ENCODE measurements at regions not wholly inside any gene's neighbourhood (a gene's known extent, or its start where the extent isn't known, plus 50 kb on each side); places are given as distances from the start of the nearest gene placed in this dataset.
"Not testable (repeated sequence)": the region's sequence is repeated elsewhere in the genome, so short reads cannot be mapped to it uniquely, and the experiment has no call there.

DNA sequence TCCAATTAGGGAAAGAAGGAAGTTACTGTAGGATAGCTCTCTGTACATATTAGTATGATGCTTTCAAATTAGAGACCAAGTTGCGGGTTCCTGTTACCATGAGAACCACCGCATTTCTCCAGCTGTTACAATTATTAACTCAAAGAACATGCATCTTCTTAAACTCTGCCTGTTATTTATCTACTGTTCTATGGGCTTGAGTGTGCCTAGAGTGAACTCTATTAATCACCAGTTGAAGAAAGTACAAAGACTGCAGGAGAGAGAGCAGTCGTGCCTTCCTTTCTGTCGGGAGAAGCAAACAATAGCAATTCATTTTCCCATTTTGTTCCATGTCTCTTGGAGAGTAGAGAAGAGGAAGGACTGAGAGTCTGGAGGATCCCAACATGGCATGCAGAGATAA, 1071.2 kb downstream of the TYW1 start:
- TF ChIP-seq POLR2AphosphoS5 (IDR thresholded peaks at IDR 0.05) = no peak
- no peak for TF ChIP-seq EP300 (IDR thresholded peaks at IDR 0.05)
- Histone ChIP-seq H3K4me3 (no peak overlapping the region), H3K27ac (no peak overlapping the region), H3K9me3 (no peaks in the 10 kb centered on the region), H3K27me3 (no peaks in the 10 kb centered on the region), H3K4me1 (no peaks in the 10 kb centered on the region), H3K36me3 (no peaks in the 10 kb centered on the region)
- WGBS, 5 donors = 42 to 48% (median 44%) methylated on average over 4 of the region's 4 CpGs
- intact Hi-C loops (cut with DNase I; ENCODE audit: low total_unique reads) = no loop called here
- no peak for DNase-seq

GRCh38 chr7:68070992-68071391, 1074.4 kb downstream of the TYW1 start:
- H3K4me1 ChIP-seq = no peaks in the 10 kb centered on the region
- TF ChIP-seq POLR2A (IDR thresholded peaks at IDR 0.05) (no peak), POLR2AphosphoS5 (IDR thresholded peaks at IDR 0.05) (no peak), EP300 (IDR thresholded peaks at IDR 0.05) (no peak)
- TF ChIP-seq, protein P1, sequence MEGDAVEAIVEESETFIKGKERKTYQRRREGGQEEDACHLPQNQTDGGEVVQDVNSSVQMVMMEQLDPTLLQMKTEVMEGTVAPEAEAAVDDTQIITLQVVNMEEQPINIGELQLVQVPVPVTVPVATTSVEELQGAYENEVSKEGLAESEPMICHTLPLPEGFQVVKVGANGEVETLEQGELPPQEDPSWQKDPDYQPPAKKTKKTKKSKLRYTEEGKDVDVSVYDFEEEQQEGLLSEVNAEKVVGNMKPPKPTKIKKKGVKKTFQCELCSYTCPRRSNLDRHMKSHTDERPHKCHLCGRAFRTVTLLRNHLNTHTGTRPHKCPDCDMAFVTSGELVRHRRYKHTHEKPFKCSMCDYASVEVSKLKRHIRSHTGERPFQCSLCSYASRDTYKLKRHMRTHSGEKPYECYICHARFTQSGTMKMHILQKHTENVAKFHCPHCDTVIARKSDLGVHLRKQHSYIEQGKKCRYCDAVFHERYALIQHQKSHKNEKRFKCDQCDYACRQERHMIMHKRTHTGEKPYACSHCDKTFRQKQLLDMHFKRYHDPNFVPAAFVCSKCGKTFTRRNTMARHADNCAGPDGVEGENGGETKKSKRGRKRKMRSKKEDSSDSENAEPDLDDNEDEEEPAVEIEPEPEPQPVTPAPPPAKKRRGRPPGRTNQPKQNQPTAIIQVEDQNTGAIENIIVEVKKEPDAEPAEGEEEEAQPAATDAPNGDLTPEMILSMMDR (IDR thresholded peaks at IDR 0.05) = no peak
- H3K9me3 ChIP-seq = no peaks in the 10 kb centered on the region
- intact Hi-C loops (cut with DNase I; ENCODE audit: low total_unique reads) = no loop called here
- H3K4me3 ChIP-seq = no peak overlapping the region
- 64 to 83% (median 73%) methylated on average over 5 of the region's 5 CpGs for WGBS, 5 donors
- peaks cover 0 to 11% (median 0%) of the 10 kb centered on the region in 3 donors for H3K27me3 ChIP-seq
- H3K36me3 ChIP-seq = no peaks in the 10 kb centered on the region
- no peak overlapping the region for H3K27ac ChIP-seq
- DNase-seq = no peak

- Histone ChIP-seq H3K27ac (no peak overlapping the region), H3K4me3 (no peak overlapping the region), H3K36me3 (no peaks in the 10 kb centered on the region), H3K9me3 (peaks cover 0 to 10% (median 0%) of the 10 kb centered on the region in 4 donors), H3K27me3 (peaks cover 0 to 11% (median 0%) of the 10 kb centered on the region in 3 donors), H3K4me1 (no peaks in the 10 kb centered on the region)
- intact Hi-C loops (cut with DNase I; ENCODE audit: low total_unique reads) = no loop called here
- 51 to 71% (median 59%) methylated on average over 5 of the region's 5 CpGs for whole genome bisulfite sequencing, 5 donors
- TF ChIP-seq POLR2A (IDR thresholded peaks at IDR 0.05) = no peak
- TF ChIP-seq POLR2AphosphoS5 (IDR thresholded peaks at IDR 0.05) = no peak
- TF ChIP-seq EP300 (IDR thresholded peaks at IDR 0.05) = no peak
- TF ChIP-seq, protein P1 (IDR thresholded peaks at IDR 0.05) = no peak
- DNase-seq = no peak
Observed at GRCh38 chr7:68073701-68074100, 1077.1 kb downstream of the TYW1 start.

- Histone ChIP-seq H3K4me3 (no peak overlapping the region), H3K9me3 (peaks cover 0 to 10% (median 0%) of the 10 kb centered on the region in 4 donors), H3K4me1 (no peaks in the 10 kb centered on the region), H3K27ac (no peak overlapping the region), H3K36me3 (no peaks in the 10 kb centered on the region), H3K27me3 (peaks cover 0 to 11% (median 0%) of the 10 kb centered on the region in 3 donors)
- no peak for TF ChIP-seq EP300 (IDR thresholded peaks at IDR 0.05)
- 72 to 87% (median 78%) methylated on average over 3 of the region's 3 CpGs for WGBS, 5 donors
- intact Hi-C loops (cut with DNase I; ENCODE audit: low total_unique reads) = no loop called here
- no peak for DNase-seq
Observed at GRCh38 chr7:68074242-68074641, 1077.6 kb downstream of the TYW1 start.

DNA sequence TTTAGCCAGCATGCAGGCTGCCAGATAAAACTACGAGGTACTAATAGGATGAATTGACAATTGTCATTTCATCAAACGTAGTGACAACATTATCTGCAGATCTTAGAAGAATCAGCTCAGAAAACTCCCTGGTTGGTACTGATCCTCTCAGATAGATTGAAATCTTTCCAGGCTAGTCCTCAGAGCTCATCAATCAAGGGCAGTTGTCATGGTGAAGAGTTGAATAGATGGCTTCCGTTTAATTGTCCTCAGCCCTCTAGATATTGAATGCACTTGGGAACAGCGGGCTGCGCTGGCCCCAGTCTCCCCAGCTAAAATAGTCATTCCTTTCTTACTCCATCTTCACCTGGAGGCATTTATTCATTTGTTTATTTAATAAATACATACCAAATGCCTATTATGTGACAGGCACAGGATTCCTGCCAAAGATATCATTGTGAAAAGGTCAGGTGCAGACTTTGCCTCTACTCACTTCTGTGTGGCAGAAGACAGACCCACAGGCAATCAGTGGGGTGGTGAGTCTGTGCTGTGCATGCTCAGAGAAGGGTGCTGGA, 1081.6 kb downstream of the TYW1 start:
- intact Hi-C loops (cut with DNase I; ENCODE audit: low total_unique reads) = no loop called here
- no peak for DNase-seq
- H3K36me3 ChIP-seq = no peaks in the 10 kb centered on the region
- no peak overlapping the region for H3K4me3 ChIP-seq
- no peak for TF ChIP-seq POLR2A (IDR thresholded peaks at IDR 0.05)
- TF ChIP-seq POLR2AphosphoS5 (IDR thresholded peaks at IDR 0.05) = no peak
- TF ChIP-seq EP300 (IDR thresholded peaks at IDR 0.05) = no peak
- TF ChIP-seq, protein P1 (IDR thresholded peaks at IDR 0.05) = no peak
- H3K27me3 ChIP-seq = peaks cover 0 to 11% (median 0%) of the 10 kb centered on the region in 3 donors
- H3K9me3 ChIP-seq = peaks cover 0 to 39% (median 21%) of the 10 kb centered on the region in 4 donors
- no peak overlapping the region for H3K27ac ChIP-seq
- 71 to 80% (median 76%) methylated on average over 5 of the region's 5 CpGs for WGBS, 5 donors
- no peaks in the 10 kb centered on the region for H3K4me1 ChIP-seq

DNA sequence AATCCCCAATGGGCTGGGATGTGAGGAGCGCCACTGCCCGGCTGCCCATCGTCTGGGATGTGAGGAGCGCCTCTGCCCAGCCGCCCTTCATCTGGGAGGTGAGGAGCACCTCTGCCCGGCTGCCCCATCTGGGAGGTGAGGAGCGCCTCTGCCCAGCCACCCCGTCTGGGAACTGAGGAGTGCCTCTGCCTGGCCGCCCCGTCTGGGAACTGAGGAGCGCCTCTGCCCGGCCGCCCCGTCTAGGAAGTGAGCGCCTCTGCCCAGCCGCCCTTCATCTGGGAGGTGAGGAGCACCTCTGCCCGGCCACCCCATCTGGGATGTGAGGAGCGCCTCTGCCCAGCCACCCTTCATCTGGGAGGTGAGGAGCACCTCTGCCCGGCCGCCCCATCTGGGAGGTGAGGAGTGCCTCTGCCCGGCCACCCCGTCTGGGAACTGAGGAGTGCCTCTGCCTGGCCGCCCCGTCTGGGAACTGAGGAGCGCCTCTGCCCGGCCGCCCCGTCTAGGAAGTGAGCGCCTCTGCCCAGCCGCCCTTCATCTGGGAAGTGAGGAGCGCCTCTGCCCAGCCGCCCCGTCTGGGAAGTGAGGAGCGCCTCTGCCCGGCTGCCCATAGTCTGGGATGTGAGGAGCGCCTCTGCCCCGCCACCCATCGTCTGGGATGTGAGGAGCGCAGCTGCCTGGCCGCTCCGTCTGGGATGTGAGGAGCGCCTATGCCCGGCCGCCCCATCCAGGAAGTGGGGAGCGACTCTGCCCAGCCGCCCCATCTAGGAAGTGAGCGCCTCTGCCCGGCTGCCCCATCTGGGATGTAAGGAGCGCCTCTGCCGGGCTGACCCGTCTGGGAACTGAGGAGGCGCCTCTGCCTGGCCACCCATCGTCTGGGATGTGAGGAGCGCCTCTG, 1085.7 kb downstream of the TYW1 start:
- H3K4me1 ChIP-seq; H3K36me3 ChIP-seq; H3K27ac ChIP-seq; H3K4me3 ChIP-seq; H3K27me3 ChIP-seq; intact Hi-C loops (cut with DNase I; ENCODE audit: low total_unique reads); DNase-seq: not testable (repeated sequence)
- 91 to 97% (median 92%) methylated on average over 33 to 54 of the region's 54 CpGs for WGBS, 5 donors
- peaks cover 0 to 65% (median 31%) of the 10 kb centered on the region in 4 donors for H3K9me3 ChIP-seq

DNA sequence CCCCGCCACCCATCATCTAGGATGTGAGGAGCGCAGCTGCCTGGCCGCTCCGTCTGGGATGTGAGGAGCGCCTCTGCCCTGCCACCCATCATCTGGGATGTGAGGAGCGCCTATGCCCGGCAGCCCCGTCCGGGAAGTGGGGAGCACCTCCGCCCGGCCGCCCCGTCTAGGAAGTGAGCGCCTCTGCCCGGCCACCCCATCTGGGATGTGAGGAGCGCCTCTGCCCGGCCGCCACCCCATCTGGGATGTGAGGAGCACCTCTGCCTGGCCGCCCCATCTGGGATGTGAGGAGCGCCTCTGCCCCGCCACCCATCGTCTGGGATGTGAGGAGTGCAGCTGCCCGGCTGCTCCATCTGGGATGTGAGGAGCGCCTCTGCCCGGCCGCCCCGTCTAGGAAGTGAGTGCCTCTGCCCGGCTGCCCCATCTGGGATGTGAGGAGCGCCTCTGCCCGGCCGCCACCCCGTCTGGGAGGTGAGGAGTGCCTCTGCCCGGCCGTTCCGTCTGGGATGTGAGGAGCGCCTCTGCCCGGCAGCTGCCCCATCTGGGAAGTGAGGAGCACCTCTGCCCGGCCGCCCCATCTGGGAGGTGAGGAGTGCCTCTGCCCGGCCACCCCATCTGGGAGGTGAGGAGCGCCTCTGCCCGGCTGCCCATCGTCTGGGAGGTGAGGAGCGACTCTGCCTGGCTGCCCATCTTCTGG, 1086.5 kb downstream of the TYW1 start:
- H3K27ac ChIP-seq; intact Hi-C loops (cut with DNase I; ENCODE audit: low total_unique reads); DNase-seq; H3K4me1 ChIP-seq; H3K27me3 ChIP-seq; H3K36me3 ChIP-seq; H3K4me3 ChIP-seq: not testable (repeated sequence)
- 91 to 97% (median 96%) methylated on average over 20 to 44 of the region's 44 CpGs for WGBS, 5 donors
- peaks cover 0 to 58% (median 32%) of the 10 kb centered on the region in 4 donors for H3K9me3 ChIP-seq
